ENCODE measurements at regions not wholly inside any gene's neighbourhood (a gene's known extent, or its start where the extent isn't known, plus 50 kb on each side); places are given as distances from the start of the nearest gene placed in this dataset.

- Histone ChIP-seq H3K9me3 (ENCODE audit: severe bottlenecking) (no peaks in the 10 kb centered on the region), H3K4me1 (ENCODE audit: insufficient read depth, poor library complexity, severe bottlenecking) (no peaks in the 10 kb centered on the region), H3K4me3 (ENCODE audit: severe bottlenecking) (no peak overlapping the region), H3K27me3 (ENCODE audit: insufficient read depth, poor library complexity, severe bottlenecking) (no peaks in the 10 kb centered on the region), H3K27ac (ENCODE audit: poor library complexity, severe bottlenecking) (no peak overlapping the region), H3K36me3 (ENCODE audit: low read depth) (no peaks in the 10 kb centered on the region)
- ATAC-seq (ENCODE audit: low read depth): no peak
- TF ChIP-seq CTCF (IDR thresholded peaks at IDR 0.05; ENCODE audit: poor library complexity, severe bottlenecking): no peak
- no peak for DNase-seq (ENCODE audit: low spot score)
Measured at GRCh38 chr21:16088056-16088455, 358.3 kb downstream of the USP25 start.

GRCh38 chr21:16095005-16095404 is 365.2 kb downstream of the USP25 start:
- Histone ChIP-seq H3K4me3 (ENCODE audit: severe bottlenecking) (no peak overlapping the region), H3K9me3 (ENCODE audit: severe bottlenecking) (no peaks in the 10 kb centered on the region), H3K27me3 (ENCODE audit: insufficient read depth, poor library complexity, severe bottlenecking) (no peaks in the 10 kb centered on the region), H3K4me1 (ENCODE audit: insufficient read depth, poor library complexity, severe bottlenecking) (no peaks in the 10 kb centered on the region), H3K36me3 (ENCODE audit: low read depth) (no peaks in the 10 kb centered on the region), H3K27ac (ENCODE audit: poor library complexity, severe bottlenecking) (no peak overlapping the region)
- no peak for TF ChIP-seq CTCF (IDR thresholded peaks at IDR 0.05; ENCODE audit: poor library complexity, severe bottlenecking)
- no peak for DNase-seq (ENCODE audit: low spot score)
- no peak for ATAC-seq (ENCODE audit: low read depth)

- H3K36me3 ChIP-seq (ENCODE audit: low read depth): no peaks in the 10 kb centered on the region
- no peak overlapping the region for H3K27ac ChIP-seq (ENCODE audit: poor library complexity, severe bottlenecking)
- DNase-seq (ENCODE audit: low spot score) (no peak), ATAC-seq (ENCODE audit: low read depth) (no peak)
- TF ChIP-seq CTCF (IDR thresholded peaks at IDR 0.05; ENCODE audit: poor library complexity, severe bottlenecking): no peak
- H3K4me1 ChIP-seq (ENCODE audit: insufficient read depth, poor library complexity, severe bottlenecking): no peaks in the 10 kb centered on the region
- H3K9me3 ChIP-seq (ENCODE audit: severe bottlenecking): no peaks in the 10 kb centered on the region
- no peaks in the 10 kb centered on the region for H3K27me3 ChIP-seq (ENCODE audit: insufficient read depth, poor library complexity, severe bottlenecking)
- H3K4me3 ChIP-seq (ENCODE audit: severe bottlenecking): no peak overlapping the region
Measured at GRCh38 chr21:16096988-16097387, 367.2 kb downstream of the USP25 start.

- Histone ChIP-seq H3K4me3 (ENCODE audit: severe bottlenecking) (no peak overlapping the region), H3K9me3 (ENCODE audit: severe bottlenecking) (no peaks in the 10 kb centered on the region), H3K4me1 (ENCODE audit: insufficient read depth, poor library complexity, severe bottlenecking) (no peaks in the 10 kb centered on the region), H3K36me3 (ENCODE audit: low read depth) (no peaks in the 10 kb centered on the region), H3K27me3 (ENCODE audit: insufficient read depth, poor library complexity, severe bottlenecking) (no peaks in the 10 kb centered on the region), H3K27ac (ENCODE audit: poor library complexity, severe bottlenecking) (no peak overlapping the region)
- DNase-seq (ENCODE audit: low spot score) (no peak), ATAC-seq (ENCODE audit: low read depth) (no peak)
- TF ChIP-seq CTCF (IDR thresholded peaks at IDR 0.05; ENCODE audit: poor library complexity, severe bottlenecking): no peak
Measured at GRCh38 chr21:16102113-16102512, 372.3 kb downstream of the USP25 start.

- DNase-seq (ENCODE audit: low spot score) (no peak), ATAC-seq (ENCODE audit: low read depth) (no peak)
- no peaks in the 10 kb centered on the region for H3K9me3 ChIP-seq (ENCODE audit: severe bottlenecking)
- H3K36me3 ChIP-seq (ENCODE audit: low read depth): no peaks in the 10 kb centered on the region
- H3K27ac ChIP-seq (ENCODE audit: poor library complexity, severe bottlenecking): no peak overlapping the region
- TF ChIP-seq CTCF (IDR thresholded peaks at IDR 0.05; ENCODE audit: poor library complexity, severe bottlenecking): no peak
- H3K4me1 ChIP-seq (ENCODE audit: insufficient read depth, poor library complexity, severe bottlenecking): no peaks in the 10 kb centered on the region
- H3K4me3 ChIP-seq (ENCODE audit: severe bottlenecking): no peak overlapping the region
- H3K27me3 ChIP-seq (ENCODE audit: insufficient read depth, poor library complexity, severe bottlenecking): no peaks in the 10 kb centered on the region
Measured at GRCh38 chr21:16108561-16109075, 378.8 kb downstream of the USP25 start.

All from RWPE2 (cell line).